IMR-90 (cell line): ENCODE measurements at regions not wholly inside any gene's neighbourhood (a gene's known extent, or its start where the extent isn't known, plus 50 kb on each side); places are given as distances from the start of the nearest gene placed in this dataset.

Source experiments
- ATAC-seq: fragments of 200-7000 bp; cut with Tn5 transposase; 2 replicates; pipeline ENCODE4 v1.9.1; 2020; ENCODE audit warnings: low read depth, mild to moderate bottlenecking, moderate library complexity
- BruUV-seq: library from RNA; stranded (reverse); fragments of 400-500 nt; replicated peaks from 2 replicates; lab custom pipeline; 2021; lab: Mats Ljungman, UMichigan
- CTCF ChIA-PET: fragments of 300-600 bp; formaldehyde crosslinking; extraction: SDS; loops from one replicate; lab custom pipeline; 2021; ENCODE audit warnings: antibody characterized with exemption; lab: Yijun Ruan, JAX
- POLR2A ChIA-PET: fragments of 300-600 bp; sonication (Branson Sonifier 250); formaldehyde crosslinking; loops from one replicate; lab custom pipeline; 2022; ENCODE audit warnings: antibody characterized with exemption; ENCODE audit not compliant: unreplicated experiment; lab: Charles Lee
- DNase-seq: peaks from one replicate; pipeline ENCODE4 v3.0.0; 2013
- H2AFZ ChIP-seq: replicated peaks from 2 replicates; pipeline ENCODE3; 2013; ENCODE audit warnings: low read length, mild to moderate bottlenecking; ENCODE audit not compliant: poor library complexity
- H2AK5ac ChIP-seq: 2 replicates; pipeline ENCODE4 v1.6.1; 2013; ENCODE audit warnings: low read depth, low read length, inconsistent platforms
- H2AK9ac ChIP-seq: replicated peaks from 2 replicates; pipeline ENCODE3; 2013; ENCODE audit warnings: mild to moderate bottlenecking, low read depth, low read length, moderate library complexity; ENCODE audit not compliant: poor library complexity
- H2BK120ac ChIP-seq: 2 replicates; pipeline ENCODE4 v1.6.1; 2013; ENCODE audit warnings: low read depth, low read length, inconsistent platforms
- H2BK15ac ChIP-seq: 3 replicates; pipeline ENCODE4 v1.6.1; 2013; ENCODE audit warnings: low read depth, low read length, inconsistent platforms
- H2BK20ac ChIP-seq: 2 replicates; pipeline ENCODE4 v1.6.1; 2013; ENCODE audit warnings: low read depth, mild to moderate bottlenecking, inconsistent platforms, low read length, moderate library complexity
- H2BK5ac ChIP-seq: 2 replicates; pipeline ENCODE4 v1.6.1; 2013; ENCODE audit warnings: mild to moderate bottlenecking, low read depth, low read length, inconsistent platforms; ENCODE audit not compliant: poor library complexity, severe bottlenecking
- H3K14ac ChIP-seq: replicated peaks from 2 replicates; pipeline ENCODE4 v1.6.1; 2013; ENCODE audit warnings: low read depth, low read length, inconsistent platforms
- H3K18ac ChIP-seq: 2 replicates; pipeline ENCODE4 v1.6.1; 2013; ENCODE audit warnings: low read depth, low read length, control low read depth
- H3K23ac ChIP-seq: 2 replicates; pipeline ENCODE4 v1.6.1; 2013; ENCODE audit warnings: low read depth, low read length, inconsistent platforms
- H3K27ac ChIP-seq: 2 replicates; pipeline ENCODE4 v1.5.1; 2013; ENCODE audit warnings: mild to moderate bottlenecking, control low read depth, low read length; ENCODE audit not compliant: insufficient read depth
- H3K27me3 ChIP-seq: 2 replicates; pipeline ENCODE4 v1.6.1; 2013; ENCODE audit warnings: low read length; ENCODE audit not compliant: control insufficient read depth, insufficient read depth
- H3K36me3 ChIP-seq: 2 replicates; pipeline ENCODE4 v1.6.1; 2013; ENCODE audit warnings: low read length, mixed read lengths; ENCODE audit not compliant: control insufficient read depth, insufficient read depth
- H3K4ac ChIP-seq: 2 replicates; pipeline ENCODE4 v1.6.1; 2013; ENCODE audit warnings: low read depth, low read length, inconsistent platforms
- H3K4me1 ChIP-seq: 2 replicates; pipeline ENCODE4 v1.6.1; 2013; ENCODE audit warnings: low read length, mixed read lengths; ENCODE audit not compliant: control insufficient read depth, insufficient read depth
- H3K4me2 ChIP-seq: 2 replicates; pipeline ENCODE4 v1.6.1; 2013; ENCODE audit warnings: low read depth, mild to moderate bottlenecking, control low read depth, low read length, moderate library complexity
- H3K4me3 ChIP-seq: 2 replicates; pipeline ENCODE4 v1.5.1; 2013; ENCODE audit warnings: low read depth, mild to moderate bottlenecking, control low read depth, low read length, moderate library complexity; ENCODE audit not compliant: insufficient read depth
- H3K56ac ChIP-seq: 2 replicates; pipeline ENCODE4 v1.6.1; 2013; ENCODE audit warnings: low read length, inconsistent platforms; ENCODE audit not compliant: insufficient read depth; ENCODE audit errors: extremely low read depth
- H3K79me1 ChIP-seq, 2 experiments: 2 replicates each; pipeline ENCODE4 v1.6.1; 2013; ENCODE audit warnings: low read length in 2 of 2, inconsistent platforms in 1 of 2, low read depth in 1 of 2
- H3K9ac ChIP-seq: 2 replicates; pipeline ENCODE4 v1.6.1; 2013; ENCODE audit warnings: low read depth, low read length, control low read depth
- H3K9me1 ChIP-seq: 2 replicates; pipeline ENCODE4 v1.6.1; 2013; ENCODE audit warnings: low read length, inconsistent platforms; ENCODE audit not compliant: insufficient read depth
- H3K9me3 ChIP-seq: 2 replicates; pipeline ENCODE4 v1.6.1; 2013; ENCODE audit warnings: low read length; ENCODE audit not compliant: control insufficient read depth, insufficient read depth
- H4K20me1 ChIP-seq: 2 replicates; pipeline ENCODE4 v1.6.1; 2013; ENCODE audit warnings: low read length, inconsistent platforms; ENCODE audit not compliant: insufficient read depth
- H4K5ac ChIP-seq: 2 replicates; pipeline ENCODE4 v1.6.1; 2013; ENCODE audit warnings: mild to moderate bottlenecking, low read depth, low read length, control low read depth
- H4K8ac ChIP-seq, 2 experiments: 2 replicates each; pipeline ENCODE4 v1.6.1; 2013; ENCODE audit warnings: low read depth in 2 of 2, low read length in 2 of 2, control low read depth in 1 of 2, inconsistent platforms in 1 of 2
- H4K91ac ChIP-seq: 2 replicates; pipeline ENCODE4 v1.6.1; 2013; ENCODE audit warnings: low read depth, low read length, inconsistent platforms; ENCODE audit not compliant: insufficient read depth
- FOS ChIP-seq: fragments of 150-350 bp; IDR thresholded peaks from 2 replicates; pipeline ENCODE4 v1.6.1; 2016; ENCODE audit warnings: low read depth, low read length
- MAZ ChIP-seq: IDR thresholded peaks from 2 replicates; pipeline ENCODE4 v1.6.1; 2012; ENCODE audit warnings: low read depth, mild to moderate bottlenecking, low read length, improper control_type of control experiment, moderate library complexity, borderline replicate concordance
- RCOR1 ChIP-seq: IDR thresholded peaks from 2 replicates; pipeline ENCODE4 v1.6.1; 2012; ENCODE audit warnings: mild to moderate bottlenecking, low read length, improper control_type of control experiment; ENCODE audit not compliant: insufficient replicate concordance
- RFX5 ChIP-seq: IDR thresholded peaks from 2 replicates; pipeline ENCODE4 v1.8.0; 2012; ENCODE audit warnings: low read depth, mild to moderate bottlenecking, low read length, moderate library complexity
- SMC3 ChIP-seq: fragments of 150-350 bp; IDR thresholded peaks from 2 replicates; pipeline ENCODE4 v1.6.1; 2016; ENCODE audit warnings: low read depth, mild to moderate bottlenecking, antibody characterized with exemption, low read length, moderate library complexity
- WGBS, 2 experiments: methylation state at CpG; one replicate each; pipeline versions ENCODE4 v1.1.5 to v1.1.7; 2013; ENCODE audit warnings: missing lambda C conversion rate in 2 of 2; ENCODE audit not compliant: insufficient read length in 1 of 2; ENCODE audit errors: extremely low coverage in 2 of 2; 5-methylcytosine and 5-hydroxymethylcytosine counted together
- dilution Hi-C: fragments of 300-500 bp; cut with HindIII; formaldehyde crosslinking; loops from one replicate; pipeline ENCODE4 v1.14.3; 2018; ENCODE audit warnings: low sequenced_read_pairs; ENCODE audit not compliant: unreplicated experiment
- in situ Hi-C: fragments of 300-500 bp; cut with MboI; formaldehyde crosslinking; loops from 3 replicates; pipeline ENCODE4 v1.14.3; 2019; ENCODE audit warnings: low sequenced_read_pairs, inconsistent platforms, mixed read lengths
- intact Hi-C: fragments of 100-400 bp; cut with micrococcal nuclease; formaldehyde crosslinking; loops from 2 replicates; pipeline ENCODE4 v1.10.0; 2022

DNA sequence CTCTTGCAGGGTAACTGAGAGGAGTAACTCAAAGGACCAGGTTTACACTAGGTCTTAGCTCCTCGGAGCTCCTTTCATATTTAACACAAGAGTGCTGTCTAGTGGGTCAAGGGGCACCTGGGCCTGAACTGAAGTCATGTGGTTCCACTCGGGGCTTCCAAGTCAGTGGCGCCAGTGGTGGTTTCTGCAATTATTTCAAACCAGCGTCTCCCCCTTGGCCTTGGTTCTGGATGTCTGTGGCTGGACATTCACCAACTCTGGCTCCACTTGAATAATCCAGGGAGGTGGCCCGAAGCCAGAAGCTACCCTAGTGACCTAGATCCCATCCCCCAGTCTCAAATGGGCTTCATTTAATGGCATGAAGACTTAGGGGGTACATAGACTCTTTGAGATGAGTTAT lies 144.3 kb upstream of the ADAMTS9 start:
- Histone ChIP-seq H4K91ac (no peak overlapping the region), H3K4me3 (no peak overlapping the region), H3K56ac (no peak overlapping the region), H4K20me1 (no peaks in the 10 kb centered on the region), H3K4ac (no peak overlapping the region), H3K23ac (no peak overlapping the region), H3K36me3 (no peaks in the 10 kb centered on the region), H2BK120ac (no peak overlapping the region), H2AK5ac (no peak overlapping the region), H2AK9ac (no peak overlapping the region), H3K9me3 (no peaks in the 10 kb centered on the region), H3K18ac (no peak overlapping the region), H2BK20ac (no peak overlapping the region), H3K14ac (no peak overlapping the region), H4K5ac (no peak overlapping the region), H2BK5ac (no peak overlapping the region), H3K9me1 (no peaks in the 10 kb centered on the region), H3K79me1 (no peaks in the 10 kb centered on the region), H2AFZ (no peak overlapping the region), H2BK15ac (no peak overlapping the region), H4K8ac (no peak overlapping the region), H3K9ac (no peak overlapping the region), H3K4me2 (no peak overlapping the region), H3K27ac (no peak overlapping the region), H3K4me1 (no peaks in the 10 kb centered on the region), H3K27me3 (no peaks in the 10 kb centered on the region)
- POLR2A ChIA-PET, result no interaction called here
- CTCF ChIA-PET, result no interaction called here
- intact Hi-C loops, result no loop called here
- ATAC-seq, result no peak
- 73% methylated on average over 3 of the region's 5 CpGs; no CpG with 5 or more reads in 1 of the 2 experiments for WGBS, 2 experiments
- dilution Hi-C loops, result no loop called here
- no TSS peak for BruUV-seq
- in situ Hi-C loops, result no loop called here
- TF ChIP-seq SMC3 (no peak), FOS (no peak), MAZ (no peak), RCOR1 (no peak), RFX5 (no peak)
- no peak for DNase-seq
